ENCODE measurements at regions not wholly inside any gene's neighbourhood (a gene's known extent, or its start where the extent isn't known, plus 50 kb on each side); places are given as distances from the start of the nearest gene placed in this dataset.

DNA sequence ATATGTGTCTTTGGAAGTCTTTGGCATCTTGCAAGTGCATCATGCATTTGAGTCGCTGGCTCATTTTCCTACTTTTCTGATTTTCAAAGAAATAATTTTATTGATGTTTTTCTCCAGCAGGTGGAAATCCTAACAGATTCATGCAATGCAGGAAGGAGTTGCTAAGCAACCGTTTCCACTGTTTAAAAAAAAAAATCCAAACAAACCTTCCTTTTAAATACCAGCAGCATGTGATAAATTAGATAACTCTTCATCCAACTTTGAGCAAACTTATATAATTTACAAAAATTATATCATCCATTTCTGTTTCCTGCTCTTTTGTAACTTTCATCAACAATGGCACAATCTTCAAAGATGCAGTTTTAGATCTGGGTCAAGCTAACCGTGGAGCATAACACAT is 364.1 kb downstream of the MFSD1 start:
- TF ChIP-seq POLR2A (IDR thresholded peaks at IDR 0.05) (no peak), CTCF (IDR thresholded peaks at IDR 0.05) (no peak)

Measured in adrenal gland (tissue), 5 donors.